ENCODE measurements at regions not wholly inside any gene's neighbourhood (a gene's known extent, or its start where the extent isn't known, plus 50 kb on each side); places are given as distances from the start of the nearest gene placed in this dataset.

DNA sequence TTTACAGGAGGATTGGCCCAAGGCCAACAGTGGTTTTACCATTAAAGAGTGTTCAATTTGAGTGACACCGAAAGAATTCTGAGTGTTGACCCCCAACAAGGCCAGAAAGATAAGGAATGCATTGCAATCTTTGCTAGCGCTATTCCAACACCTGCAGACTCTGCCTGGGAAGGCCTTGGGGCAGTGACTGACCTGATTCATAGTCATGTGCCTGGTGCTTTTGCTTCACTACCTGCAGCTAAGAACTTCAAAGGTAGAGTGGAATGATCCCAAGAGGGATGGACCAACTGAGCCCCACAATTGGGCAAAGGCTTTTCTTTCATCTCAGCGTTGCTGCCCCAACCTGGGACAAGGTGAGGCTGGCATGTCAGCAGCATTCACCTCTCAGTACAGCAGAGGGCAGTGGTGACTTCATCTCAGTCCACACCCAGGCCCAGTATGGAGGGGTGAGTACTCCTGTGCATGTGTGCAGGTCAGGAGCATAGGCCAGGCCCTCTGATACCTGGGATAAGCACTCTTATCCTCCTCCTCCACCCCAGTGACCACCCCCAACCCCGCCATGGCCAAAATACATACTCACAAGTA lies 149.6 kb upstream of the GNAO1 start:
- ChIA-PET CTCF (no interaction called here), POLR2A (no interaction called here)
- no peak overlapping the region for H3K27ac ChIP-seq (ENCODE audit: low read length)
- ATAC-seq: peak; percentile 93
- no peak overlapping the region for H3K4me3 ChIP-seq (ENCODE audit: low read depth in 2 of 2, low read length in 2 of 2)
- no peaks in the 10 kb centered on the region for H3K36me3 ChIP-seq (ENCODE audit: control insufficient read depth, insufficient read depth, low read length)
- no peak for DNase-seq (ENCODE audit: low read depth, low spot score)
- no TSS peak for BruUV-seq (replicated peaks)
- in situ Hi-C loops (cut with HindIII; ENCODE audit: low pct_unique_long_range_greater_than_20kb, low sequenced_read_pairs): no loop called here
- intact Hi-C loops (cut with micrococcal nuclease; ENCODE audit: unreplicated experiment): loop anchor here (5.0 kb wide), 1 partner anchor 276 kb away; no protein-coding TSS in a partner anchor
- no peaks in the 10 kb centered on the region for H3K27me3 ChIP-seq (ENCODE audit: control insufficient read depth, insufficient read depth, low read length)
- no peak for TF ChIP-seq POLR2AphosphoS5 (IDR thresholded peaks at IDR 0.05; ENCODE audit: low read depth, low read length)
- TF ChIP-seq TCF7L2 (IDR thresholded peaks at IDR 0.05; ENCODE audit: low read depth, low read length): no peak
- TF ChIP-seq, protein P1, sequence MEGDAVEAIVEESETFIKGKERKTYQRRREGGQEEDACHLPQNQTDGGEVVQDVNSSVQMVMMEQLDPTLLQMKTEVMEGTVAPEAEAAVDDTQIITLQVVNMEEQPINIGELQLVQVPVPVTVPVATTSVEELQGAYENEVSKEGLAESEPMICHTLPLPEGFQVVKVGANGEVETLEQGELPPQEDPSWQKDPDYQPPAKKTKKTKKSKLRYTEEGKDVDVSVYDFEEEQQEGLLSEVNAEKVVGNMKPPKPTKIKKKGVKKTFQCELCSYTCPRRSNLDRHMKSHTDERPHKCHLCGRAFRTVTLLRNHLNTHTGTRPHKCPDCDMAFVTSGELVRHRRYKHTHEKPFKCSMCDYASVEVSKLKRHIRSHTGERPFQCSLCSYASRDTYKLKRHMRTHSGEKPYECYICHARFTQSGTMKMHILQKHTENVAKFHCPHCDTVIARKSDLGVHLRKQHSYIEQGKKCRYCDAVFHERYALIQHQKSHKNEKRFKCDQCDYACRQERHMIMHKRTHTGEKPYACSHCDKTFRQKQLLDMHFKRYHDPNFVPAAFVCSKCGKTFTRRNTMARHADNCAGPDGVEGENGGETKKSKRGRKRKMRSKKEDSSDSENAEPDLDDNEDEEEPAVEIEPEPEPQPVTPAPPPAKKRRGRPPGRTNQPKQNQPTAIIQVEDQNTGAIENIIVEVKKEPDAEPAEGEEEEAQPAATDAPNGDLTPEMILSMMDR (IDR thresholded peaks at IDR 0.05): peak; percentile 60
- 0 out of 2 replicates have a peak, but pooled peaks cover 3% of the 10 kb centered on the region for H3K9me3 ChIP-seq (ENCODE audit: control insufficient read depth, insufficient read depth, low read depth, low read length)
- no peaks in the 10 kb centered on the region for H3K4me1 ChIP-seq (ENCODE audit: control insufficient read depth, insufficient read depth, low read length)

DNA sequence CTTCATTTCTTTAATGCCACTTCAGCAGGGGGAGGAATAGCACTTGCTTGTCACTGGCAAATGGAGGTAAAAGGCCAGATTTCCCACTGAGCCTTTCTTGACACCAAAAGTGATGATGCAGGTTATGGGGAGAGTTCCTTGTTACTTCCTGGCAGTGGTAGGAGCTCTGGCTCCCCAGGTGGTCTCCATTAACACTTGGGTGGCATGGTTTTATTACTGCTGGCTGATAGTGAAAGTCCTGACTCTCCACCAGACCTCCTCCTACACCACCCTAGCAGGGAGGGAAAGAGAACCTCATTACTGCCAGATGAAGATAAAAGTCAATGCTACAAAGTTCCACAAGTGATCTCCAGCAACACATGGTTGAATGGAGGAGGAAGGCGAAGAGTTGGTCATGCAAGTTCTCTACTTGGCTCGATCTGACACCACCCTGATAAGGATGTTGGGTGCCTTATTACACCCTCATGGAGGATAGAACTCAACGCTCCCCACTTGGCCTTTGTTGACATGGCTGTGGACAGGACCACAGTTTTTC lies 152.7 kb upstream of the GNAO1 start:
- no TSS peak for BruUV-seq (replicated peaks)
- H3K4me1 ChIP-seq (ENCODE audit: control insufficient read depth, insufficient read depth, low read length): no peaks in the 10 kb centered on the region
- ATAC-seq (no peak), DNase-seq (ENCODE audit: low read depth, low spot score) (no peak)
- H3K36me3 ChIP-seq (ENCODE audit: control insufficient read depth, insufficient read depth, low read length): no peaks in the 10 kb centered on the region; the same call in 1 of the 2 replicates
- no peak overlapping the region for H3K27ac ChIP-seq (ENCODE audit: low read length)
- in situ Hi-C loops (cut with HindIII; ENCODE audit: low pct_unique_long_range_greater_than_20kb, low sequenced_read_pairs): no loop called here
- intact Hi-C loops (cut with micrococcal nuclease; ENCODE audit: unreplicated experiment): no loop called here
- TF ChIP-seq POLR2AphosphoS5 (IDR thresholded peaks at IDR 0.05; ENCODE audit: low read depth, low read length) (no peak), TCF7L2 (IDR thresholded peaks at IDR 0.05; ENCODE audit: low read depth, low read length) (no peak), SIN3A (IDR thresholded peaks at IDR 0.05; ENCODE audit: borderline replicate concordance, insufficient read depth, low read depth, low read length) (no peak)
- TF ChIP-seq, protein P1 (IDR thresholded peaks at IDR 0.05): no peak
- TF ChIP-seq, protein P2, sequence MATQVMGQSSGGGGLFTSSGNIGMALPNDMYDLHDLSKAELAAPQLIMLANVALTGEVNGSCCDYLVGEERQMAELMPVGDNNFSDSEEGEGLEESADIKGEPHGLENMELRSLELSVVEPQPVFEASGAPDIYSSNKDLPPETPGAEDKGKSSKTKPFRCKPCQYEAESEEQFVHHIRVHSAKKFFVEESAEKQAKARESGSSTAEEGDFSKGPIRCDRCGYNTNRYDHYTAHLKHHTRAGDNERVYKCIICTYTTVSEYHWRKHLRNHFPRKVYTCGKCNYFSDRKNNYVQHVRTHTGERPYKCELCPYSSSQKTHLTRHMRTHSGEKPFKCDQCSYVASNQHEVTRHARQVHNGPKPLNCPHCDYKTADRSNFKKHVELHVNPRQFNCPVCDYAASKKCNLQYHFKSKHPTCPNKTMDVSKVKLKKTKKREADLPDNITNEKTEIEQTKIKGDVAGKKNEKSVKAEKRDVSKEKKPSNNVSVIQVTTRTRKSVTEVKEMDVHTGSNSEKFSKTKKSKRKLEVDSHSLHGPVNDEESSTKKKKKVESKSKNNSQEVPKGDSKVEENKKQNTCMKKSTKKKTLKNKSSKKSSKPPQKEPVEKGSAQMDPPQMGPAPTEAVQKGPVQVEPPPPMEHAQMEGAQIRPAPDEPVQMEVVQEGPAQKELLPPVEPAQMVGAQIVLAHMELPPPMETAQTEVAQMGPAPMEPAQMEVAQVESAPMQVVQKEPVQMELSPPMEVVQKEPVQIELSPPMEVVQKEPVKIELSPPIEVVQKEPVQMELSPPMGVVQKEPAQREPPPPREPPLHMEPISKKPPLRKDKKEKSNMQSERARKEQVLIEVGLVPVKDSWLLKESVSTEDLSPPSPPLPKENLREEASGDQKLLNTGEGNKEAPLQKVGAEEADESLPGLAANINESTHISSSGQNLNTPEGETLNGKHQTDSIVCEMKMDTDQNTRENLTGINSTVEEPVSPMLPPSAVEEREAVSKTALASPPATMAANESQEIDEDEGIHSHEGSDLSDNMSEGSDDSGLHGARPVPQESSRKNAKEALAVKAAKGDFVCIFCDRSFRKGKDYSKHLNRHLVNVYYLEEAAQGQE (IDR thresholded peaks at IDR 0.05; ENCODE audit: insufficient read depth in 1 of 2, low read depth in 2 of 2, low read length in 1 of 2): no peak
- POLR2A ChIA-PET: no interaction called here
- CTCF ChIA-PET: no interaction called here
- 0 out of 2 replicates have a peak, but pooled peaks cover 5% of the 10 kb centered on the region for H3K9me3 ChIP-seq (ENCODE audit: control insufficient read depth, insufficient read depth, low read depth, low read length)
- H3K4me3 ChIP-seq (ENCODE audit: low read depth in 2 of 2, low read length in 2 of 2): no peak overlapping the region
- no peaks in the 10 kb centered on the region for H3K27me3 ChIP-seq (ENCODE audit: control insufficient read depth, insufficient read depth, low read length)
